Spleen (tissue), 7 donors: ENCODE measurements at regions not wholly inside any gene's neighbourhood (a gene's known extent, or its start where the extent isn't known, plus 50 kb on each side); places are given as distances from the start of the nearest gene placed in this dataset.

ENCODE experiments used
- CTCF ChIP-seq, 11 experiments: fragments of 200-600 bp in 7 of 11; fragments of 450-650 bp in 4 of 11; sonication (generic) in 4 of 11; IDR thresholded peaks in 8 of 11; conservative IDR thresholded peaks in 3 of 11; 1 replicate in 7 of 11; 2 replicates in 4 of 11; pipeline versions ENCODE4 v1.4.0 to v1.8.0; 2016 to 2021; ENCODE audit warnings: antibody characterized with exemption in 11 of 11, inconsistent platforms in 4 of 11, mild to moderate bottlenecking in 1 of 11
- POLR2A ChIP-seq, 3 donors: fragments of 450-650 bp; IDR thresholded peaks; one replicate each; pipeline ENCODE4 v1.5.1; 2017; ENCODE audit warnings: antibody characterized with exemption in 3 of 3, mild to moderate bottlenecking in 1 of 3
- POLR2AphosphoS5 ChIP-seq, 3 donors: sonication (generic); formaldehyde crosslinking; IDR thresholded peaks; one replicate each; pipeline ENCODE4 v1.5.1; 2017; ENCODE audit warnings: antibody characterized with exemption in 3 of 3
- donor health status: DM: no; HTN: no; CAD: no; lungs with moderate emphysema.
- donor health status: DM: no; HTN: no; CAD: no.
- donor health status: DM: no; HTN: no; CAD: no.

GRCh38 chr5:4976902-4977301, 163.2 kb upstream of the ADAMTS16 start:
- TF ChIP-seq POLR2A (IDR thresholded peaks at IDR 0.05) (no peak), CTCF (IDR thresholded peaks at IDR 0.05 in 8 of 11, conservative IDR thresholded peaks at IDR 0.05 in 3 of 11) (no peak), POLR2AphosphoS5 (IDR thresholded peaks at IDR 0.05) (no peak)
